22Rv1 (cell line): ENCODE measurements at regions not wholly inside any gene's neighbourhood (a gene's known extent, or its start where the extent isn't known, plus 50 kb on each side); places are given as distances from the start of the nearest gene placed in this dataset.

ENCODE experiments used
- H3K27ac ChIP-seq: fragments of 450-650 bp; 2 replicates; pipeline ENCODE4 v1.5.1; 2017
- ZFX ChIP-seq: fragments of 450-650 bp; IDR thresholded peaks from 2 replicates; pipeline ENCODE4 v1.6.1; 2017; ENCODE audit warnings: antibody characterized with exemption, borderline replicate concordance
- TF ChIP-seq, protein P1 (sequence below): fragments of 450-650 bp; IDR thresholded peaks from 2 replicates; pipeline ENCODE4 v1.5.1; 2017; ENCODE audit warnings: mild to moderate bottlenecking

DNA sequence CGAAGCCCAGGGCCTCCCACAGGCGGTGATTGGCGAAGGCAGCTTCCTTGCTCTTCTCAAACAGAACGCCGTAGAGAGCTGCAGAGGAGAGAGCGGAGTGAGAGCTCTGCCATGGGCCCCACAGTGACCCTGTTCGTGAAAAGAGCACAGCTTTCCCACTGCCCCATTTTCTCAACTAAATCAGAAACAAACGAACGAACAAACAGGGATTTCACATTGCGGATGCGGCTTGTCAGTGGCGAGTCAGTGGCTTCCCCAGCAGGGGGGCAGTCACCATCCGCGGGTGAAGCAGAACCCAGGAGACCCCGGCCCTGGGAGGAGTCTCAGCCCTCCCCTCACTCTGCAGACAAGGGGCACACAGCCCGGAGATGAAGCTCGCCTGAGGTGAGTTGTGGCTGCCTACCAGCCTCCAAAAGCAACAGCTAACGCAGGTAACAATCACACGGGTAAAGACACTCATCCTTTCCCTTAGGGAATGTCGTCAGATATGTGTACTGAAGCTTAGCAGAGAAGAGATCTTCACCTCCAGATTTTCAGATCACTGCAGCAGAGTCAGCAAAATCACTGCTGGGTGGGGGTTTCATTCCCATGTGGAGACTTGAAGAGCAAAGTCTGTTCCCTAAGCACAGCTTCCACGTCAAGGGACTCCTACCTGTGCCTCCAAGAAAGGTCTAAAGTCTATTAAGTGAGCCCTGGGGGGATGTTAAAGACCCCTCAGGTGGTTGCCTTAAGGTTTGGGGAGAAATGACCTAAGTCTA lies 51.2 kb upstream of the GPR31 start:
- TF ChIP-seq, protein P1, sequence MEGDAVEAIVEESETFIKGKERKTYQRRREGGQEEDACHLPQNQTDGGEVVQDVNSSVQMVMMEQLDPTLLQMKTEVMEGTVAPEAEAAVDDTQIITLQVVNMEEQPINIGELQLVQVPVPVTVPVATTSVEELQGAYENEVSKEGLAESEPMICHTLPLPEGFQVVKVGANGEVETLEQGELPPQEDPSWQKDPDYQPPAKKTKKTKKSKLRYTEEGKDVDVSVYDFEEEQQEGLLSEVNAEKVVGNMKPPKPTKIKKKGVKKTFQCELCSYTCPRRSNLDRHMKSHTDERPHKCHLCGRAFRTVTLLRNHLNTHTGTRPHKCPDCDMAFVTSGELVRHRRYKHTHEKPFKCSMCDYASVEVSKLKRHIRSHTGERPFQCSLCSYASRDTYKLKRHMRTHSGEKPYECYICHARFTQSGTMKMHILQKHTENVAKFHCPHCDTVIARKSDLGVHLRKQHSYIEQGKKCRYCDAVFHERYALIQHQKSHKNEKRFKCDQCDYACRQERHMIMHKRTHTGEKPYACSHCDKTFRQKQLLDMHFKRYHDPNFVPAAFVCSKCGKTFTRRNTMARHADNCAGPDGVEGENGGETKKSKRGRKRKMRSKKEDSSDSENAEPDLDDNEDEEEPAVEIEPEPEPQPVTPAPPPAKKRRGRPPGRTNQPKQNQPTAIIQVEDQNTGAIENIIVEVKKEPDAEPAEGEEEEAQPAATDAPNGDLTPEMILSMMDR, result no peak
- TF ChIP-seq ZFX, result no peak
- H3K27ac ChIP-seq, result no peak overlapping the region

GRCh38 chr6:167209577-167209975 lies 51.8 kb upstream of the GPR31 start:
- H3K27ac ChIP-seq, result no peak overlapping the region
- no peak for TF ChIP-seq ZFX
- TF ChIP-seq, protein P1, result no peak

GRCh38 chr6:167210375-167211294 lies 52.9 kb upstream of the GPR31 start:
- TF ChIP-seq, protein P1, result no peak
- TF ChIP-seq ZFX, result no peak
- no peak overlapping the region for H3K27ac ChIP-seq

DNA sequence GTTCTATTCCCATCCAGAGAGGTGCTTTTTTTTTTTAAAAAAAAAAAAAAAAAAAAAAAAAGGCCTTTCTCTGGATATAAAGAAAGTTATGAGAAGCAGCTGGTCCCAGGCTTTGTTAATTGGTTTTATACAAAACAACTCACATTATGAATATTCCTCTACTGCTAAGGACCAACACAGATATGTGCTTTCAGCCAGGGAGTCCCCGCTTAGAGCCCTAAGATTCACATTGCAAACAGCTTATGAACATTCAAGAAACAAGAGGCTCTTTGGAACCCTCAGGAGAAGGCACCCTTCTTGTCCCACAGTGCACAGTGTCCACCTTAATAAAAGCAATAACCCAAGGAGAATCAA lies 53.5 kb upstream of the GPR31 start:
- no peak for TF ChIP-seq ZFX
- TF ChIP-seq, protein P1, result no peak
- H3K27ac ChIP-seq, result no peak overlapping the region

DNA sequence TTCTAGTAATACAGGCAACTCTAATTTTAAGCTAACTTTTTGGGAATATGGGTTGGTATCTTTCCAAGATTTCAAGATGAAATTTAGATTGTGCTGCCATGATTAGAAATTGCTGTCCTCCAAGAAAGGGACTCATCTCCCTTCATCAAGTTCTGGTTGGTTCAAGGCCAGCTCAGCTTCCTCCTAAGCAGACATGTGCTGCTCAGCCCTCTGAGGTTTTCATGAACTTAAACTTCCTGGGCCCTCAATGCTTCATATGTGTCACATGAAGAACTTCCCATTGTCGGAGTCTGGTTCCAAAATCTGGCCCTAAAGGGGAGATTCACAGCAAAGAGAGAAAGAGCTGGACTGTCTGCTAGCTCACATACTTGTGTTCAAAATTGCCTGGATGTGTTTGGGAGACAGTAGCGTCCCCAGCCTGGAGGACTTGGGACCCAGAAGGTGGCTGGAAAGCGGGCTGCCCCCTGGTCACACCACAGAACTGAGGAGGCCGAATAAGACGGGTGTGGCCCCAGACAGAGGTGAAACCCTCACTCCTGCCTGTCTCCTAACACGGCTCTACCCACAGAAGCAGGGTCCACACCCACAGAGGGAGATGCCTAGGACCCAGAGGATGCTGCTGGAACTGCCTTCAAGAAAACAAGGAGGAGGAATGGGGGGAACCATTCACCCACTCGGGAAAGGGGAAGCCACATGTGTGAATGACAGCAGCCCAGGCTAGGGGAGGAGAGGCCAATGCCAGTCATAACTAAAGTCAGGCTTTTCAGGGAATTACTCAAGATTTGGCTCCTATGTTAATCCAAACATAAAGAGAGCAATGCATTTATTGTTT lies 54.3 kb upstream of the GPR31 start:
- TF ChIP-seq ZFX, result no peak
- TF ChIP-seq, protein P1, result no peak
- no peak overlapping the region for H3K27ac ChIP-seq

DNA sequence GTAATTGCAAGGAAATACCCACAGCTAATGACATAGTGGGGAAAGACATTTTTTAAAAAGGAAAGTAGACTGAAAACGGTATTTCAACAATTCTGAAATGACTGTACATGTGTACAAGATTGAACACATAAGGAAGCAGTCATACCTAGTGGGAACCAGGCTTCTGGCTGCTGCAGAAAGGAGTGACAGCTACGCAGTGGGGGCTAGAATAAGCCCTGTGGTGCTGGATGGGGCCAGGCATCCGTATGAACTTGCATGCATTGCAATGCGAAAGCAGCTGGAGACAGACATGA lies 54.9 kb upstream of the GPR31 start:
- no peak overlapping the region for H3K27ac ChIP-seq
- TF ChIP-seq, protein P1, result no peak
- no peak for TF ChIP-seq ZFX
